ENCODE measurements at regions not wholly inside any gene's neighbourhood (a gene's known extent, or its start where the extent isn't known, plus 50 kb on each side); places are given as distances from the start of the nearest gene placed in this dataset.
"Not testable (repeated sequence)": the region's sequence is repeated elsewhere in the genome, so short reads cannot be mapped to it uniquely, and the experiment has no call there.

DNA sequence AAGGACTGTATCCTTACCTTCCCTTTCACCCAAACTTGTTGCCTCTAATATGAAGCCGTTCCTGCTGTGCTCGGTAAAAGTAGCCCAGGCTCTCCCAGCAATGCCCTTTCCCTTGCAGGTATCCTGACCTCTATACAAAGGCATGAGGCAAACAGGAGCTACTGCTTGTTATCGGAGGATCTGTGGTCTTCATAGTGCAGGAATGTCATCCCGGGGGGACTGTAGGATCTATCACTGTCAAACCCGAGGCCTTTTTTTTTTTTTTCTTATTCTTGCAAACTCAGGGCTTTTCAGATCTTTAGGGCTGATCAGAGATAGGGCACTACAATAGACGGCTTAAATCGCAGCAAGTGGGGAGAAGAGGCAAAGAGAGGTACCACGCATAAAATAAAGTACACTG lies 1206.6 kb downstream of the TYW1 start:
- no peak for DNase-seq

DNA sequence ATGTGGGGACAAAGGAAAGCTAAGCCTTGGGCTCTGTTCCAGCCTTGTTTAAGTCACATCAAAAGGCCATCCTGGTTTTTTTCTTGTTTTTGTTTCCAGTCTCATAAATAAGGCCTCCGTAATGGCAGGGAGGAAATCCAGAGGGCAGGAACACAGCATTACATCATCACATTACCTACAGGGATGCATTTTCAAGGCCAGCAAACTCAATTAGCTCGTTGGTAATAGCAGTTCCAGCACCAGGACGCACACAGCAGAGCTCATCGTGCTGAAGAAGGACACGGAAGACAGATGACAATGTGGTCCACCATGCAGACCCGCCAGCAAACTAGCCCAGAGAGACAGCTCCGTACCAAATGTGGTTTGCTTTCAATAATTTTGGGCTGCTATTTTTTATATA lies 1209.2 kb downstream of the TYW1 start:
- no peak for DNase-seq

DNA sequence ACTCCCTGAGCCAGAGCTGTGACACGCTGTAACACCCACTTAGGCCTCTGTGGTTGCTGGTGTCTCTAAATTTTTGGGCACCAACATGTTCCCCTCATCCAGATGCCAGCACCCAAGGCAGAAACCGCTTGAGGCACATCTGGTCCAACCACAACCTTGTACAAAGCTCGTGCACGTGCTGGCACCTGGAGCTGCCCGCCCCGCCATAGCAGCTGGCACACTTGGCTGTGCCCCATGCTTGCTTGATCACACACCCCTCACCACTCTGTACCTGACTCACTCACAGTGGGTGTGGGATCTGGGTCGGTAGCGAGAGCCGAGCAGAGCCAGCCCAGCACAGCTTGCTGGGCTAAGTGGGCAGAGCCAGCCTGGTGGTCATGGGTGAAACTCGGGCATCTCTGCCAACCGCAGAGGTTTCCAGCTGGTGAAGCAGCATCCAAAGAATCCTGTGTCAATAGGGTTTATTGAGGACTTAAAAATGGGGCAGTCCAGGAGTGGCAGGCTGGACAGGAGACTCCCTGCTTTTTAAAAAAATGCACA lies 1210.4 kb downstream of the TYW1 start:
- no peak for DNase-seq

DNA sequence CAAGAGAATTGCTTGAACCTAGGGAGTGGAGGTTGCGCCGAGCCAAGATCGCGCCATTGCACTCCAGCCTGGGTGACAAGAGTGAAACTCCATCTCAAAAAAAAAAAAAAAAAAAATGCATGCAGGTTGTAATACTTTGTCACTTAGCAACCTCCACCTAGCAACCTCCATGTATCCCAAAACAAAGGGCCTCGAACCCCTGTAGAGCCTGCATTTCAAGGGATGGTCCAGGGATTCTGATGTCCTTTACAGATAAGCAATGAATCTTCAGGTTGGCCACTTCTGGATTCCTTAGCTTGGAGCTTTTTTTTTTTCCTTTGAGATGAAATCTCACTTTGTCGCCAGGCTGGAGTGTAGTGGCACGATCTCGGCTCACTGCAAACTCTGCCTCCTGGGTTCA lies 1211.0 kb downstream of the TYW1 start:
- DNase-seq: no peak

DNA sequence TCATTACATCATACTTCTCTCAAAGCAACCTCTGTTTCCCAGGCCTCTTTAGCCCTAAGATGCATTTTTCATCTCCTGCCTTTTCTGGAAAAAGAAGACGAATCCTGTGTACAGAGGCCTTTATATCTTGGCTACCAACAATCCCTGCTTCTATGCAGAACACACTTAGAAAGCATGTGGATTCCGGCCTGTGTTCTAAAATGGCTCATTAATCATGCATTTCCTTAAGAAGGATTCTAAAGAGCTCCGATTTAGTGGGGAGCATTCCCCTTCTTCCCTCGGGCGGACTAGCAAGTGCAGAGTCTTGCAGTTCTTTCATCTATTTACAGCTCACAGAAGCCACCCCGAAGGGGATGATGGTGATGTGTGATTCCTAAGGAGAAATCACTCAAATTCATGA lies 1212.9 kb downstream of the TYW1 start:
- no peak for DNase-seq

DNA sequence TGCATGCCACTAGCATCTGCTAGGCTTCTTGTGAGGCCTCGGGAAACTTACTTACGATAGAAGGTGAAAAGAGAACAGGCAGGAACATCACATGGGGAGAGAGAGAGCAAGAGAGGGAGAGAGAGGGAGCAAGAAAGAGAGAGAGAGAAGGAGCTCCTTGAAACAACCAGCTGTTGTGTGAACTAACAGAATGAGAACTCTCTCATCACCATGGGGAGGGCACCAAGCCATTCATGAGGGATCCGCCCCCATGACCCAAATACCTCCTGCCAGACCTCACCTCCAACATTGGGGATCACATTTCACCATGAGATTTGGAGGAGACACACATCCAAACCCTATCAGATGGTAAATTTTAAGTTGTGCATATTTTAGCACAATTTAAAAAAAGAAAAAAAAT lies 1217.2 kb downstream of the TYW1 start:
- no peak for DNase-seq

DNA sequence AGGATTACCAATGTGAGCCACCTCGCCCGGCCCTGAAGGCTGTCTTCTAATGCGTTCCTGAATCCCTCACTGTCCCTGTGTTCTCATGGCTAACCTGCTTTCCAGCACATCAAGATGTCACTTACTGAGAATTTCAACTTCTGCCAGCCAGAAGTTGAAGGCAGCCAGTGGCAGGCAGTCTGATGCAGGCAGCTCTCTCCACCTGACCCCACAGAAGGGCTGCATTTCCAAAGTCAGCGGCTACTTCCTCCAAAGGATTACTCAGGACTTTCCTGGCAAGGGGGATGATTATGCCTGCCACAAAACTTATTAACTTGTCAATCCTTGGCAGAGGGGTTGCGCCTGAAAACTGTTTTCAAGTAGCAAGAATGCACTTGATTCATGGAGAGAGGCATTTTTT lies 1219.4 kb downstream of the TYW1 start:
- DNase-seq: no peak

DNA sequence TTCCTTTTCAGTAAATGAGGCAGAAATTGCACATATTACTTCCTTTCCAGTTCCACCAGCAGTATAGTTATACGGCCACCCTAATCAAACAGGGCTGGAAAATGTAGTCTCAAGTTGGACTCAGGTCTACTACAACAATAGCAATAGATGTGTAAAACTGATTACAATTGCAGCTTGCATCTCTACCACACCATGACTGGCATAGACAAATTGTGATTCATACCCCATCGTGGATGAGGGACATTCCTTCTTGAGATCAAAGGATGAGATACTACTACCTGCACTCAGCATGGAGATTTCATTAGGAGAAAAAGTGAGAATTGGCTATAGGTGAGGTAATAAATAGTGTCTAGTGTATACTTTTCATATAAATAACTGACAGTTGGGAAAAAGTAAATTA lies 1220.8 kb downstream of the TYW1 start:
- DNase-seq: no peak

DNA sequence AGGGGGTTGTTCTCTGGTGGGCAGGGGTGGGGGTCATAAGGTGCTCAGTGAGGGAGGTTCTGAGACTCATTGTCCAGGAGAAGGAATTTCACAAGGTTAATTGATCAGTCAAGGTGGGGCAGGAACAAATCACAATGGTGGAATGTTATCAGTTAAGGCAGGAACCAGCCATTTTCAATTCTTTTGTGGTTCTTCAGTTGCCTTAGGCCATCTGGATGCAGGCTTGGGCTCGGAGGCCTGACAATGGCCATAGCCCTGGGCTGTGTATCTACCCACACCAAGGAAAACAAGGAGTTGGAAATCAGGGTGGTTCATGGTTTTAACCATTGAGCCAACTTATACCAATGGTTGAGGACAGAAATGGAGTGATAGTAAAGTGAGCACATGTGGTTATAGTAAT lies 1221.8 kb downstream of the TYW1 start:
- no peak for DNase-seq

DNA sequence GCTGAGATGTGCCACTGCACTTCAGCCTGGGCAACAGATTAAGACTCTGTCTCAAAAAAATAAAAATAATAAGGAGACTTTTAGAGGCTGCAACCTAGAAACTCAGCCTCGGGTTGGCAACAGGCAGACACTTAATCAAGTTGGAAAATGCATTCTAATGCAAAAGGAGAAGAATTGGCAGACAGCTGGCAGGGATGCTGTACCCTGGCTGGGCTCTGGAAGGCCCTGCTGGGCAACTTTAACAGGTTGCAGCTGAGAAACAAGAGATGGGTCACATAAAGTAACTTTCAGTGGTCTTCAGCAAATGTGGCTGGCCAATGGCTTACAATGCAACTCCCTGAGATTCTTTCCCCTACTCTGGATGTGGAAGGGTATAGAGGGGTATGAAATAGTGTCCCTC lies 1225.7 kb downstream of the TYW1 start:
- DNase-seq: no peak

DNA sequence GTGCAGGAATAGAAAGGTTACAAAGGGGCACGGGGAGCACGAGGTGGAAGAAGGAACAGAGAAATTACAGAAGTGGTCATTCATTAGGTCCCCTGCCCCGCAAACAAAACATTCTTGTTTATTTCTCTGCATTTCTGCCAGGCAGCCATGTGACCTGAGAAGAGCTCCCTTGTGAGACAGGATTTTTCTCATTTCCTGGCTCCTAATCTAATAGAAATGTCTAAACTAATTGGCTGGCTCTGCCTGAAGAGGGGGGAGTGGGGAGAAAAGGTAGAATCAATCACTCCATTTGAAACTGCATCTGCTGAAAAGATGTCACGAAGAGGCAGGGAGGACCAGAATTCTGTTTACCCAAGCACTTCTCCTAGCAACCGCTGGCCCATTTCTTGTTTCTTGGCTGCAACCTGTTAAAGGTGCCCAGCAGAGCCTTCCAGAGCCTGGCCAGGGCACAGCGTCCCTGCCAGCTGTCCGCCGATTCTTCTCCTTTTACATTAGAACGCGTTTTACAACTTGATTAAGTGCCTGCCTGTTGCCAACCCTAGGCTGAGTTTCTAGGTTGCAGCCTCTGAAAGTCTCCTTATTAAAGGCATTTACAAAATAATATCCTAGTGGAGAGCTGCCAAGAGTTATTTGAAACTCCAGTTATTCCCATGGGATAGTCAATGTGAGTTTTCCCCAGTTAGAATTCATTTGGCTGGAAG lies 1227.6 kb downstream of the TYW1 start:
- DNase-seq: no peak

DNA sequence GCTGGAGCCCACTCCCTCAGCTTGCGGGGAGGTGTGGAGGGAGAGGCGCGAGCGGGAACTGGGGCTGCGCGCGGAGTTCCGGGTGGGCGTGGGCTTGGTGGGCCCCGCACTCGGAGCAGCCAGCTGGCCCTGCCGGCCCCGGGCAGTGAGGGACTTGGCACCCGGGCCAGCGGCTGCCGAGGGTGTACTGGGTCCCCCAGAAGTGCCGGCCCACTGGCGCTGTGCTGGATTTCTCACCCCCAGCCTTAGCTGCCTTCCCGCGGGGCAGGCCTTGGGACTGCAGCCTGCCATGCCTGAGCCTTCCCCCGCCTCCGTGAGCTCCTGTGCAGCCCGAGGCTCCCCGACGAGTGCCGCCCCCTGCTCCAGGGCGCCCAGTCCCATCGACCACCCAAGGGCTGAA lies 1234.4 kb downstream of the TYW1 start:
- not testable (repeated sequence) for DNase-seq

DNA sequence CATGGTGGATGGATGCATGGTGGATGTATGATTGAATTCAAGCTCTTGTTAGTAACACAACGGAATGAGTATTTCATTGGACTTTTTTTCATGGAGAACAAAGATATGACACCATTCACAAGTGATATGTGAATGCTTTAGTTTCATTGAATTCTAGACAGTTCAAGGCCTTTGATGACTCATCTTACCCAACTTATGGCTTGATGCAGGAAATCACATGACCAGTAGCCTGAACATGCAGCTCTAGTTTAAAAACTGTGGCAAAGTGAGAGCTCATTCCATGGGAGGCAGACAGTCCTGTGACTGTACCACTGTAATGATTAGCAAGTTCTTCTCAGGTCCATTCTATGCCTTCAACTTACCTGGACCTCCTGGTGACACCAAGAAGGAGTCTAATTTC lies 1239.3 kb downstream of the TYW1 start:
- DNase-seq: no peak

DNA sequence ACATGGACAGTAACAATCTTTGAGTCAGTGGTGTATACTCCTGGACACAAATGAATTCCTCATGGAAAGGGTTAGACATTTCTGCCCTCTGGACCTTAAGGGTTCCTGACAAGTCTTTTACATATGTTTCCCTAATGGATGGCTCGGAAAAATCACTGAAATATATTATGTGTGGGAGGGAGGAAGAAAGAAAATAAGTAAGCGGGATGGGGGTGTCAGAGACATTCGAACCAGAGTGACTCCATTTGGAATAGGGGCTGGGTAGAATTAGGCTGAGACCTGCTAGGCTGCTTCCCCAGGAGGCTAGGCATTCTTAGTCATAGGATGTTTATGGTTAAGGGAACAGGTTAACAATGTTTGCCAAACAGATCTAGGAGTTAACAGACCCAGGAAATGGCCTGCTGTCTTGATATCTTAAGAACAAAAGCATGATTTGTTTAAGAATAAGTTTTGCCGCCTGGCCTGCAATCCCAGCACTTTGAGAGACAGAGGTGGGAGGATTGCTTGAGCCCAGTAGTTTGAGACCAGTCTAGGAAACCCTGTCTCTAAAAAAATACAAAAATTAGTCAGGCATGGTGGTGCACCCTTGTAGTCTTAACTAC lies 1241.7 kb downstream of the TYW1 start:
- DNase-seq: no peak

DNA sequence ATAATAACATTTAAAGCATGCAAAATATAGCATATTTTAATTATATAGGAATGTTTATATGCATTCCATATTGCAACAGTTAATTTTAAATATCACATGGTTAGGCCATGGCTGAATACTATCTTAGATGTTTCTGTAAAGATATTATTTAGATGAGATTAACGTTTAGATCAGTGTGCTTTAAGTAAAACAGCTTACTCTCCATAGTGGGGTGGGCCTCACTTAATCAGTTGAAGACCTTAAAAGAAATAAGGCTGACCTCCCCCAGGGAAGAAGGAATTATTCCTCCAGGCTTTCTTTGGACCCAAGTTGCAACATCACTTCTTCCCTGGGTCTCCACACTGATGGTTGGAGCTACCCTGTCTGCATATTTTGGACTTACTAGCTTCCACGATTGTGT lies 1246.5 kb downstream of the TYW1 start:
- no peak for DNase-seq

DNA sequence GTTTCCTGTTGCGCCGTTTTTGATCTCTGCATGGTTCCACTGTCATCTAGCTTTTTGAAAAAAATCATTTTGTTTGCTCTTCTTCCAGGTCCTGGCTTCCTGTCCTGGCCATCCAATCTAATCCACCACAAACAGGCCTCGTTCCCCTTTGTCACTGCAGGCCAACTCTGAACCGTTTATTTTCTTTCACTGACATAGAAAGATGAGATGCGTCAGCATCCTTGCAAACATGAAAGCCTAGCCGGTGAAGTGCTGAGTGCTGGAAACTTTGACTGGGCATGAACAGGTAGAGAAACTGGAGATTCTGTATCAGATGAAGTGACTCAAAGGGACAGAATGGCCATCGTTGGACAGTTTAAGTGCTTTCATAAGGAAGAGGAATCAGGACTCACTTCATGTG lies 1247.8 kb downstream of the TYW1 start:
- DNase-seq: no peak

DNA sequence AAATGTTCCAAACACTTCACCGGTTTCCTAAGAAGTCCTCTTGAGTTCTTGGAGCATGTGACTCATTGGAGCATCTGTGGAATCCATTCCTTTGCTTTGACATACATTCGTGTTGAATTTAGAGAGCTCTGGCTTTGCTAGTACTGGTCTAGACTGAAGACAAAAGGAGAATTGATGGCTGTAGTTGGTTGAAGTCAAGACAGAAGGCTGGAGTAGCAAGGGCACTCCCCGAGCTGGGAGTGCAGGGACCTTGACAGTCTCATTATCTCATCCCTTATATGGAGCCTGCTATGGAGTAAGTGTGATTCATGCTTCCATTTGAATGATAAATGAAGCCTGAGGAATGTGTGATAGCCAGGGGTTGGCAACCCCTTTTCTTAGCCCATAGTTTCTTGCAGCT lies 1249.1 kb downstream of the TYW1 start:
- DNase-seq: no peak

DNA sequence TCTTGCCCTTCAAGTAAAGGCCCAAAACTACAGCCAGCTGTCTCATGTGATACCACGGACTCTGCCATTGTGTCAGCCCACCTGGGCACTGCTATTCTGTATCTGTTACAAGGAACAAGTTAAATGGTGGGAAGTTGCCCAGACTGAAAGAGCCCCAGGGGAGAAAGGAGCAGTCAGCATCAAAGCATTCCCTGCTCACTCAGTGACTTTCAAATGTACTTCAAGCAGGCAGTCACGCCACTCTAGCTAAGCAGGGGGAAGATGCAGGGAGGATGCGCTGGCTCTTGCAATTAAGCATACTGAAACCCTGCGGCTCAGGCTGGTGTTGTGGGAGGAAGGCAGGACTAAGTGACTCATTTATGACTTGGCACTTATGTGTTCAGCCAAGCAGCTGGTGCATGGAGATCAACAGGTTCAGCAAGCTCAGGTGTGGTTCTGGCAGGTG lies 1249.6 kb downstream of the TYW1 start:
- DNase-seq: no peak

DNA sequence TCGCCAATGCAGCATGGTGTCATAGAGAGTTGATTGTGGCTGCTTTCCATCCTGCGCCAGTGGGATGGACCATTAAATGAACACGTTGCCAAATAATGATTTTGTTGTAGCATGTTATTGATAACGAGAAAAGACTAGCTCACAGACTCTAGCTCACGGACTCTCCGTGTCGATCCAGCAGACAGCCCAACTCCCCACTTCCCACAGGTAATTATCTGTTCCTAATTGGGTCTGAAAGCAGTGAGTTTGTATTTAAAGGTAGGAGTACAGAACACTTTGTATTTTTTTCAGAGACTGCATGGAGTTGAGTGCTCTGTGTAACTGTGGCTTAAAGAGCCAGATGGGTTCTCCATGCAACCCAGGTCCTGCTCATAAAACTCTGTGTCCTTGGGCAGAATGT lies 1250.5 kb downstream of the TYW1 start:
- no peak for DNase-seq

DNA sequence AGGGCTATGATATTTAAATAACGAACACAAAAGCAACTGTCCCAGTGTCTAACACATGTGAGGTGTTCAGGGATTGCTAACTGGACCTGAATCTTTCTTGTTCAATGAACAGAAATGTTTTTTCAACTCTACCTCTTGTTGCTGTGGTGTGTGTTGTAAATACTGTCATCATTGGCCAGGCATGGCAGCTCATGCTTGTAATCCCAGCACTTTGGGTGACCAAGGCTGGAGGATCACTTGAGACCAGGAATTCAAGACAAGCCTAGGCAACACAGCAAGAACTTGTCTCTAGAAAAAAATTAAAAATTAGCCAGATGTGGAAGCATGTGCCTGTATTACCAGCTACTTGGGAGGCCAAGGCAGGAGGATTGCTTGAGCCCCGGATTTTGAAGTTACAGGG lies 1250.9 kb downstream of the TYW1 start:
- no peak for DNase-seq

DNA sequence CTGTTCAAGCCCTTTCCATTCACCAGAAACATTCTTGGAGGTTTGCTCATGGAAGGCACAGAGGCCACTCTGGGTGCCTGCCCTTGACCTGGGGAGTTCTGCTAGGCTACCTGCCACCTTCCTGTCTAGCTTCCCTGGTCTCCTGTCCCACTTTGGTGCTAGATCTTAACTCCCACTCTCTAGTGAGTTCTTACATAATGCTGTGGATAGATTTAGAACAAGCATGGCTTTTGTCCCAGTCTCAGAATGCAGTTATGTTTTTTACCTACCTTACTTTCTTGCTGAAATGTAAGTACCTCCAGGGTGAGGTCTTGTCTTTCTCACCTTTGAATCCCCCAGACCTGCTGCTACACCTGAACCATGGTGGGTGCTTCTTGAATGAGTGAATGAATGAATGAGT lies 1252.3 kb downstream of the TYW1 start:
- DNase-seq: no peak

DNA sequence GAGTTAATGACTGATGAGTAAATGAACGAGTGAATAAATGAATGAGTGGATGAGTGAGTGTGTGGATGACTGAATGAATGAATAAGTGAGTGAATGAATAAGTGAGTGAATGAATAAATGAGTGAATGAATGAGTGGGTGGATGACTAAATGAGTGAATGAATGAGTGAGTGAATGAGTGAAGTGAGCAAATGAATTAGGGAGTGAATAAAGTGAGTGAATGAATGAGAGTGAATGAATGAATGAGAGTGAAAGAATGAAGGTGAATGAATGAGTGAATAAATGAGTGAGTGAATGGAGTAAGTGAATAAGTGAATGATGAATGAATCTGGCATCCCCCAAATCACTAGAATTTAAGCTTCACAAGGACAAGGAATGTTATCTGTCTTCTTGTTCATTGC lies 1253.0 kb downstream of the TYW1 start:
- no peak for DNase-seq

DNA sequence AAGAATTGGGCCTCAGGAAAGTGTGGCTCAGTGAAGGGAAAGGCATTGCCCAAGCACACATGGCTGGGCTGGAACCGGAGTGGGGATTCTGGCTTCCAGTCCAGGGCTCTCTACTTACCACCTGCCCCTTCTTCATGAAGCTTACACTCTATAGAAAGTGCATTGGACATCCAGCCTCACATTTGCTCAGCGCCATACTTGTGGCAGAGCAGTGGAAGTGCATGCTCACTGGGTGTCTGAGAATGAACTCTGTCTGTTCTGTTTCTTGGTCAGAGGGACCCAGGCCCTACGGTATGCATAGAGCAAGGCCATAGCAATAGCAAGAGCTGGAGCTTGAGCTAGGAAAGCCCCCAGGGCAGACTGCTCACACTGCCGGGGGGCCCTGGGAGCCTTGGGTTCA lies 1253.5 kb downstream of the TYW1 start:
- DNase-seq: no peak

DNA sequence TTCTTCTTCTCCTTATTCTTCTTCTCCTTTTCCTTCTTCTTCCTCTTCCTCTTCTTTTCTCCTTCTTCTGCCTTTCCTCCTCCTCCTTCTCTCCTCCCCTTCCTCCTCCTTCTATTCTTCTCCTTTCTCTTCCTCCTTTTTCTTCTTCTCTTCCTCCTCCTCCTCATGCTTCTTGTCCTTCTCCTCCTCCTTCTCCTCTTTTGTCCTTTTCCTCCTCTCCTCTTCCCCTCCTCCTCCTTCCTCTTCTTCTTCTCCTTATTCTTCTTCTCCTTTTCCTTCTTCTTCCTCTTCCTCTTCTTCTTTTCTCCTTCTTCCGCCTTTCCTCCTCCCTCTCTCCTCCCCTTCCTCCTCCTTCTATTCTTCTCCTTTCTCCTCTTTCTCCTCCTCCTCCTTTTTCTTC lies 1258.2 kb downstream of the TYW1 start:
- not testable (repeated sequence) for DNase-seq

DNA sequence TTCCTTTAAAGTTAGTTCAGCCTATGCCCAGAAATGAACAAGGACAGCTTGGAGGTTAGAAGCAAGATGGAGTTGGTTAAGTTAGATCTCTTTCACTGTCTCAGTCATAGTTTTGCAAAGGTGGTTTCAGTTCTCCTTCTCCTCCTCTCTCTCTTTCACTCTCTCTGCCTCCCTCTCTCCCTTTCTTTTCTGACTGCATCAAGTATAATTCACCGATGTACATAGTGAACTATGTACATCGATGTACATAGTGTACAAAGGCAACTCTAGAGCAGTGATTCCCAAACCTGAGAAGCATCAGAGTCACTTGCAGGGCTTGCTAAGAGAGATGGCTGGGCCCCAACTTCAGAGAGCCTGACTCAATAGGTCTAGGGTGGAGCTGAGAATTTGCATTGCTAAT lies 1259.7 kb downstream of the TYW1 start:
- DNase-seq: no peak
